DMS 273 treated with DMSO at 0.1 percent for 48 hours (cell line): ENCODE measurements at regions not wholly inside any gene's neighbourhood (a gene's known extent, or its start where the extent isn't known, plus 50 kb on each side); places are given as distances from the start of the nearest gene placed in this dataset.
"Not testable (repeated sequence)": the region's sequence is repeated elsewhere in the genome, so short reads cannot be mapped to it uniquely, and the experiment has no call there.

Experiments
- DNase-seq: peaks from one replicate; lab custom pipeline; 2025; lab: John Stamatoyannopoulos, UW

GRCh38 chrX:41003506-41004270, 81.6 kb upstream of the USP9X start:
- no peak for DNase-seq

- no peak for DNase-seq
Measured at GRCh38 chrX:41005445-41005992, 79.7 kb upstream of the USP9X start.

GRCh38 chrX:41009850-41010846, 75.1 kb upstream of the USP9X start:
- peak; percentile 49 for DNase-seq

- DNase-seq: no peak
Measured at GRCh38 chrX:41014776-41015360, 70.4 kb upstream of the USP9X start.

- not testable (repeated sequence) for DNase-seq
Measured at GRCh38 chrX:41017785-41018184, 67.5 kb upstream of the USP9X start.

- DNase-seq: not testable (repeated sequence)
Measured at GRCh38 chrX:41018391-41019040, 66.7 kb upstream of the USP9X start.

GRCh38 chrX:41019041-41019392, 66.2 kb upstream of the USP9X start:
- DNase-seq: no peak

GRCh38 chrX:41022566-41022965, 62.7 kb upstream of the USP9X start:
- no peak for DNase-seq

GRCh38 chrX:41023098-41023497, 62.1 kb upstream of the USP9X start:
- DNase-seq: no peak

- DNase-seq: not testable (repeated sequence)
Measured at GRCh38 chrX:41024335-41024734, 60.9 kb upstream of the USP9X start.

GRCh38 chrX:41024755-41025154, 60.5 kb upstream of the USP9X start:
- no peak for DNase-seq

- no peak for DNase-seq
Measured at GRCh38 chrX:41025926-41026701, 59.1 kb upstream of the USP9X start.

GRCh38 chrX:41026702-41027078, 58.6 kb upstream of the USP9X start:
- no peak for DNase-seq

- no peak for DNase-seq
Measured at GRCh38 chrX:41029332-41029731, 55.9 kb upstream of the USP9X start.

GRCh38 chrX:41031256-41031967, 53.8 kb upstream of the USP9X start:
- DNase-seq: no peak

GRCh38 chrX:41033299-41033698, 51.9 kb upstream of the USP9X start:
- DNase-seq: peak; percentile 21

GRCh38 chrX:41034902-41035301, 50.3 kb upstream of the USP9X start:
- DNase-seq: not testable (repeated sequence)
